Trophoblast cell (in vitro differentiated cells and primary cell): ENCODE measurements at regions not wholly inside any gene's neighbourhood (a gene's known extent, or its start where the extent isn't known, plus 50 kb on each side); places are given as distances from the start of the nearest gene placed in this dataset.

Source experiments
- DNase-seq, 2 donors: peaks; one replicate each; pipeline ENCODE4 v3.0.0-alpha.2; 2016
- H2AFZ ChIP-seq: 2 replicates; pipeline ENCODE4 v1.6.1; 2013; ENCODE audit warnings: low read length, moderate library complexity, mild to moderate bottlenecking; ENCODE audit not compliant: insufficient read depth, poor library complexity
- H2AK5ac ChIP-seq: 2 replicates; pipeline ENCODE4 v1.6.1; 2013; ENCODE audit warnings: mild to moderate bottlenecking, low read length
- H2BK120ac ChIP-seq: 2 replicates; pipeline ENCODE4 v1.6.1; 2013; ENCODE audit warnings: low read length, mild to moderate bottlenecking, moderate library complexity; ENCODE audit not compliant: insufficient read depth, poor library complexity
- H2BK12ac ChIP-seq: 2 replicates; pipeline ENCODE4 v1.6.1; 2013; ENCODE audit warnings: mild to moderate bottlenecking, low read length, moderate library complexity
- H2BK5ac ChIP-seq: 2 replicates; pipeline ENCODE4 v1.6.1; 2013; ENCODE audit warnings: low read length, low read depth, moderate library complexity, mild to moderate bottlenecking; ENCODE audit not compliant: poor library complexity
- H3K14ac ChIP-seq: 2 replicates; pipeline ENCODE4 v1.6.1; 2013; ENCODE audit warnings: mild to moderate bottlenecking, low read length
- H3K18ac ChIP-seq: 2 replicates; pipeline ENCODE4 v1.6.1; 2013; ENCODE audit warnings: mild to moderate bottlenecking, low read length
- H3K23ac ChIP-seq: 2 replicates; pipeline ENCODE4 v1.6.1; 2013; ENCODE audit warnings: low read length
- H3K27ac ChIP-seq: 2 replicates; pipeline ENCODE4 v1.5.1; 2013; ENCODE audit warnings: low read depth, mild to moderate bottlenecking, inconsistent platforms, low read length, moderate library complexity
- H3K27me3 ChIP-seq: 2 replicates; pipeline ENCODE4 v1.6.1; 2013; ENCODE audit warnings: inconsistent platforms, mild to moderate bottlenecking, low read length, moderate library complexity; ENCODE audit not compliant: insufficient read depth
- H3K36me3 ChIP-seq, 2 experiments: 1 replicate in 1 of 2; 2 replicates in 1 of 2; pipeline ENCODE4 v1.6.1; 2013; ENCODE audit warnings: low read length in 2 of 2, mild to moderate bottlenecking in 2 of 2, moderate library complexity in 1 of 2; ENCODE audit not compliant: insufficient read depth in 2 of 2, control insufficient read depth in 1 of 2
- H3K4ac ChIP-seq: 2 replicates; pipeline ENCODE4 v1.6.1; 2013; ENCODE audit warnings: low read depth, mild to moderate bottlenecking, low read length, moderate library complexity
- H3K4me1 ChIP-seq, 2 experiments: 1 replicate in 1 of 2; 2 replicates in 1 of 2; pipeline ENCODE4 v1.6.1; 2013; ENCODE audit warnings: low read length in 2 of 2, mild to moderate bottlenecking in 2 of 2, moderate library complexity in 1 of 2; ENCODE audit not compliant: insufficient read depth in 2 of 2, control insufficient read depth in 1 of 2
- H3K4me2 ChIP-seq: 2 replicates; pipeline ENCODE4 v1.6.1; 2013; ENCODE audit warnings: inconsistent platforms, mild to moderate bottlenecking, low read length, moderate library complexity
- H3K4me3 ChIP-seq: 2 replicates; pipeline ENCODE4 v1.5.1; 2013; ENCODE audit warnings: mild to moderate bottlenecking, low read depth, low read length, inconsistent platforms
- H3K79me1 ChIP-seq: one replicate; pipeline ENCODE4 v1.6.1; 2013; ENCODE audit warnings: low read length
- H3K79me2 ChIP-seq: 2 replicates; pipeline ENCODE4 v1.6.1; 2013; ENCODE audit warnings: low read length, mild to moderate bottlenecking; ENCODE audit not compliant: control insufficient read depth, insufficient read depth, poor library complexity
- H3K9ac ChIP-seq: 2 replicates; pipeline ENCODE4 v1.6.1; 2013; ENCODE audit warnings: mild to moderate bottlenecking, low read length
- H3K9me3 ChIP-seq: 2 replicates; pipeline ENCODE4 v1.6.1; 2013; ENCODE audit warnings: low read depth, mild to moderate bottlenecking, control low read depth, inconsistent platforms, low read length; ENCODE audit not compliant: insufficient read depth
- H4K12ac ChIP-seq: 2 replicates; pipeline ENCODE4 v1.6.1; 2013; ENCODE audit warnings: low read depth, mild to moderate bottlenecking, low read length, moderate library complexity
- H4K8ac ChIP-seq: 2 replicates; pipeline ENCODE4 v1.6.1; 2013; ENCODE audit warnings: low read depth, mild to moderate bottlenecking, low read length, moderate library complexity
- H4K91ac ChIP-seq: one replicate; pipeline ENCODE4 v1.6.1; 2013; ENCODE audit warnings: low read depth, mild to moderate bottlenecking, low read length, moderate library complexity
- WGBS: extraction: QIAGEN DNeasy Blood & Tissue Kit; methylation state at CpG from one replicate; pipeline ENCODE4 v1.1.7; 2013; ENCODE audit warnings: missing lambda C conversion rate; ENCODE audit not compliant: insufficient read length, insufficient coverage; ENCODE audit errors: extremely low coverage; 5-methylcytosine and 5-hydroxymethylcytosine counted together

- H2BK5ac ChIP-seq, result no peak overlapping the region
- H2AK5ac ChIP-seq, result no peak overlapping the region
- no peaks in the 10 kb centered on the region for H3K36me3 ChIP-seq
- no peak overlapping the region for H2AFZ ChIP-seq
- H3K9me3 ChIP-seq, result no peaks in the 10 kb centered on the region
- no peaks in the 10 kb centered on the region for H3K27me3 ChIP-seq
- no peak overlapping the region for H4K8ac ChIP-seq
- no peak overlapping the region for H4K91ac ChIP-seq
- H2BK120ac ChIP-seq, result no peak overlapping the region
- no peak overlapping the region for H3K4ac ChIP-seq
- H2BK12ac ChIP-seq, result no peak overlapping the region
- no peak overlapping the region for H3K4me3 ChIP-seq
- H3K23ac ChIP-seq, result no peak overlapping the region
- H3K14ac ChIP-seq, result no peak overlapping the region
- no peak overlapping the region for H3K27ac ChIP-seq
- H3K79me2 ChIP-seq, result no peaks in the 10 kb centered on the region
- no CpG with 5 or more reads among the region's 2 CpGs for WGBS
- no peaks in the 10 kb centered on the region for H3K79me1 ChIP-seq
- H3K18ac ChIP-seq, result no peak overlapping the region
- H3K9ac ChIP-seq, result no peak overlapping the region
- no peak overlapping the region for H3K4me2 ChIP-seq
- no peaks in the 10 kb centered on the region for H3K4me1 ChIP-seq
- no peak for DNase-seq
- H4K12ac ChIP-seq, result no peak overlapping the region
These were observed 175.3 kb upstream of the SEMA3E start for GRCh38 chr7:83824214-83824613.

- H3K4ac ChIP-seq, result no peak overlapping the region
- DNase-seq, result no peak
These were observed 172.9 kb upstream of the SEMA3E start for GRCh38 chr7:83821866-83822265.

GRCh38 chr7:83820641-83821040, 171.7 kb upstream of the SEMA3E start:
- WGBS, result no CpG with 5 or more reads among the region's 4 CpGs
- Histone ChIP-seq H4K12ac (no peak overlapping the region), H3K4ac (no peak overlapping the region)

More at GRCh38 chr7:83821866-83822265, 172.9 kb upstream of the SEMA3E start:
- Histone ChIP-seq H3K23ac (no peak overlapping the region), H3K27ac (no peak overlapping the region), H3K18ac (no peak overlapping the region), H3K79me2 (no peaks in the 10 kb centered on the region), H4K91ac (no peak overlapping the region), H3K79me1 (no peaks in the 10 kb centered on the region), H4K8ac (no peak overlapping the region), H2BK120ac (no peak overlapping the region), H2BK12ac (no peak overlapping the region), H3K4me3 (no peak overlapping the region), H3K36me3 (no peaks in the 10 kb centered on the region), H3K9ac (no peak overlapping the region), H4K12ac (no peak overlapping the region), H3K4me1 (no peaks in the 10 kb centered on the region), H3K14ac (no peak overlapping the region), H3K27me3 (no peaks in the 10 kb centered on the region), H2BK5ac (no peak overlapping the region), H3K4me2 (no peak overlapping the region), H2AFZ (no peak overlapping the region), H3K9me3 (no peaks in the 10 kb centered on the region), H2AK5ac (no peak overlapping the region)
- WGBS, result no CpG with 5 or more reads among the region's 3 CpGs

GRCh38 chr7:83819911-83820310, 171.0 kb upstream of the SEMA3E start:
- Histone ChIP-seq H3K27ac (no peak overlapping the region), H3K79me1 (no peaks in the 10 kb centered on the region), H3K14ac (no peak overlapping the region), H3K4me3 (no peak overlapping the region), H2AFZ (no peak overlapping the region), H3K23ac (no peak overlapping the region), H3K27me3 (no peaks in the 10 kb centered on the region), H3K4me2 (no peak overlapping the region), H3K79me2 (no peaks in the 10 kb centered on the region), H4K12ac (no peak overlapping the region), H2BK120ac (no peak overlapping the region), H2BK12ac (no peak overlapping the region), H4K8ac (no peak overlapping the region), H3K9ac (no peak overlapping the region), H3K4me1 (no peaks in the 10 kb centered on the region), H3K9me3 (no peaks in the 10 kb centered on the region), H3K18ac (no peak overlapping the region), H4K91ac (no peak overlapping the region), H3K36me3 (no peaks in the 10 kb centered on the region), H2BK5ac (no peak overlapping the region), H2AK5ac (no peak overlapping the region), H3K4ac (no peak overlapping the region)
- DNase-seq, result no peak
- no CpG with 5 or more reads among the region's 3 CpGs for WGBS

More at GRCh38 chr7:83820641-83821040, 171.7 kb upstream of the SEMA3E start:
- no peaks in the 10 kb centered on the region for H3K79me2 ChIP-seq
- DNase-seq, result no peak
- H3K4me3 ChIP-seq, result no peak overlapping the region
- no peak overlapping the region for H3K23ac ChIP-seq
- no peaks in the 10 kb centered on the region for H3K4me1 ChIP-seq
- H2AFZ ChIP-seq, result no peak overlapping the region
- no peaks in the 10 kb centered on the region for H3K9me3 ChIP-seq
- no peaks in the 10 kb centered on the region for H3K79me1 ChIP-seq
- no peak overlapping the region for H3K18ac ChIP-seq
- no peak overlapping the region for H3K27ac ChIP-seq
- H2BK5ac ChIP-seq, result no peak overlapping the region
- no peak overlapping the region for H3K9ac ChIP-seq
- H2BK120ac ChIP-seq, result no peak overlapping the region
- H2BK12ac ChIP-seq, result no peak overlapping the region
- no peaks in the 10 kb centered on the region for H3K36me3 ChIP-seq
- H4K8ac ChIP-seq, result no peak overlapping the region
- H3K14ac ChIP-seq, result no peak overlapping the region
- no peak overlapping the region for H3K4me2 ChIP-seq
- H3K27me3 ChIP-seq, result no peaks in the 10 kb centered on the region
- H2AK5ac ChIP-seq, result no peak overlapping the region
- no peak overlapping the region for H4K91ac ChIP-seq
